ENCODE measurements at regions not wholly inside any gene's neighbourhood (a gene's known extent, or its start where the extent isn't known, plus 50 kb on each side); places are given as distances from the start of the nearest gene placed in this dataset.

GRCh38 chr5:6909901-6910300 lies 196.7 kb downstream of the TENT4A start:
- Histone ChIP-seq H3K9me3 (no peaks in the 10 kb centered on the region), H3K4me3 (ENCODE audit: low read depth in 1 of 2, low read length in 1 of 2) (no peak overlapping the region), H3K36me3 (no peaks in the 10 kb centered on the region), H3K27ac (no peak overlapping the region), H3K27me3 (no peaks in the 10 kb centered on the region), H3K4me1 (ENCODE audit: control insufficient read depth in 1 of 2, insufficient read depth in 1 of 2, low read depth in 1 of 2, low read length in 1 of 2) (no peaks in the 10 kb centered on the region)
- no peak for TF ChIP-seq CTCF (IDR thresholded peaks at IDR 0.05)

GRCh38 chr5:6910950-6911349 lies 197.7 kb downstream of the TENT4A start:
- Histone ChIP-seq H3K27ac (no peak overlapping the region), H3K27me3 (no peaks in the 10 kb centered on the region), H3K9me3 (no peaks in the 10 kb centered on the region), H3K4me3 (ENCODE audit: low read depth in 1 of 2, low read length in 1 of 2) (no peak overlapping the region), H3K4me1 (ENCODE audit: control insufficient read depth in 1 of 2, insufficient read depth in 1 of 2, low read depth in 1 of 2, low read length in 1 of 2) (no peaks in the 10 kb centered on the region), H3K36me3 (no peaks in the 10 kb centered on the region)
- TF ChIP-seq CTCF (IDR thresholded peaks at IDR 0.05), result no peak

DNA sequence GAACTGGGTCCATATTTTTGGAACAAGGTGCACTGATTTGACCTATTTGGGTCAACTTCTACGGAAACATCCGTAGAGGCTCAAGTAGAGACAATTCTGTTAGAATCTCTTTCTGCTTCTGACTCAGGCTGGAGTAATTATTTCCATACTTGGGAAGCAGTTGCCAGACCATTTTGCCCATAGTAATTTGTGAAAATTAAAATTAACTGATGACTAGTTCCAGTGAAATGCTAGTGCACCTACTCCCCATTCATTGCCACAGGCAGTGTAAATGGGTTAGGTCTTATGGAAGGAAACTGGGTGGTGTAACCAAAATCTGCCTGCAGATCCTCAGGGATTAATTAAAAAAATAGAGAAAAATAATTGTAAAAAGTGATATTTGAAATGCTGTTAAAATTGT lies 201.1 kb downstream of the TENT4A start:
- Histone ChIP-seq H3K9me3 (no peaks in the 10 kb centered on the region), H3K4me1 (ENCODE audit: control insufficient read depth in 1 of 2, insufficient read depth in 1 of 2, low read depth in 1 of 2, low read length in 1 of 2) (no peaks in the 10 kb centered on the region), H3K27ac (no peak overlapping the region), H3K27me3 (no peaks in the 10 kb centered on the region), H3K4me3 (ENCODE audit: low read depth in 1 of 2, low read length in 1 of 2) (no peak overlapping the region), H3K36me3 (no peaks in the 10 kb centered on the region)
- TF ChIP-seq CTCF (IDR thresholded peaks at IDR 0.05), result no peak

DNA sequence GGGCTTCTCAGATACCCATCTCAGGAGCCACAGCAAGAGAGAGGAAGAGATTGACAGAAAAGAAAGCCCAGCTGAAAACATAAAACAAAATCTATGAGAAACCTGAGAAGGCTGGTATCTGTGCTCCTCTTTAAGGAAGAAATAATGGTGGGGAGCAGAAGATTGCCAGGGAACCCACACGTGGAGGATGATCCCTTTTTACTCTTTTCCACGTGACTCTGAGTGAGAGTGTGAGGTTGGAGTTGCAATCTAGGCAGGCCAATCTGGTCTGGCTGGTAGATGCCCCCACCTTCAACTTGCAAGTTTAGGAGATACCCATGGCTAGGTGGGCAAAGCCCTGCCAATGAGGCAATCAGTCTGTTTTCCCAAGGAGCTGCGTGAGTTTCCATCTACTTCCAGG lies 202.3 kb downstream of the TENT4A start:
- no peak for TF ChIP-seq CTCF (IDR thresholded peaks at IDR 0.05)
- no peaks in the 10 kb centered on the region for H3K9me3 ChIP-seq
- H3K36me3 ChIP-seq, result no peaks in the 10 kb centered on the region
- no peaks in the 10 kb centered on the region for H3K27me3 ChIP-seq
- H3K4me1 ChIP-seq (ENCODE audit: control insufficient read depth in 1 of 2, insufficient read depth in 1 of 2, low read depth in 1 of 2, low read length in 1 of 2), result no peaks in the 10 kb centered on the region
- H3K4me3 ChIP-seq (ENCODE audit: low read depth in 1 of 2, low read length in 1 of 2), result no peak overlapping the region
- no peak overlapping the region for H3K27ac ChIP-seq

DNA sequence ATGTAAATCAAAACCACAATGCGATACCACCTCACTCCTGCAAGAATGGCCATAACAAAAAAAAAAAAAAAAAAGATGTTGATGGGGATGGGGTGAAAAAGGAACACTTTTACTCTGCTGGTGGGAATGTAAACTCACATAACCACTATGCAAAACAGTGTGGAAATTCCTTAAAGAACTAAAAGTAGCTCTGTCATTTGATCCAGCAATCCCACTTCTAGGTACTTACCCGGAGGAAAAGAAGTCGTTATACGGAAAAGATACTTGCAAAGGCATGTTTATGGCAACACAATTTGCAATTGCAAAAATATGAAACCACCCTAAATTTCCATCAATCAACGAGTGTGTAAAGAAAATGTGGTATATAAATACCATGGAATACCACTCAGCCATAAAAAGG lies 205.0 kb downstream of the TENT4A start:
- no peak overlapping the region for H3K27ac ChIP-seq
- no peaks in the 10 kb centered on the region for H3K4me1 ChIP-seq (ENCODE audit: control insufficient read depth in 1 of 2, insufficient read depth in 1 of 2, low read depth in 1 of 2, low read length in 1 of 2)
- no peaks in the 10 kb centered on the region for H3K36me3 ChIP-seq
- H3K4me3 ChIP-seq (ENCODE audit: low read depth in 1 of 2, low read length in 1 of 2), result no peak overlapping the region
- H3K27me3 ChIP-seq, result no peaks in the 10 kb centered on the region
- no peak for TF ChIP-seq CTCF (IDR thresholded peaks at IDR 0.05)
- no peaks in the 10 kb centered on the region for H3K9me3 ChIP-seq

GRCh38 chr5:6920628-6921256 lies 207.5 kb downstream of the TENT4A start:
- Histone ChIP-seq H3K36me3 (no peaks in the 10 kb centered on the region), H3K4me1 (ENCODE audit: control insufficient read depth in 1 of 2, insufficient read depth in 1 of 2, low read depth in 1 of 2, low read length in 1 of 2) (no peaks in the 10 kb centered on the region), H3K27ac (no peak overlapping the region), H3K4me3 (ENCODE audit: low read depth in 1 of 2, low read length in 1 of 2) (no peak overlapping the region), H3K27me3 (no peaks in the 10 kb centered on the region), H3K9me3 (no peaks in the 10 kb centered on the region)
- TF ChIP-seq CTCF (IDR thresholded peaks at IDR 0.05), result no peak

Measured in neutrophil (primary cell).